ENCODE measurements at regions not wholly inside any gene's neighbourhood (a gene's known extent, or its start where the extent isn't known, plus 50 kb on each side); places are given as distances from the start of the nearest gene placed in this dataset.
A peak's percentile ranks its signal among the peaks of the same experiment; 100 is the strongest.

DNA sequence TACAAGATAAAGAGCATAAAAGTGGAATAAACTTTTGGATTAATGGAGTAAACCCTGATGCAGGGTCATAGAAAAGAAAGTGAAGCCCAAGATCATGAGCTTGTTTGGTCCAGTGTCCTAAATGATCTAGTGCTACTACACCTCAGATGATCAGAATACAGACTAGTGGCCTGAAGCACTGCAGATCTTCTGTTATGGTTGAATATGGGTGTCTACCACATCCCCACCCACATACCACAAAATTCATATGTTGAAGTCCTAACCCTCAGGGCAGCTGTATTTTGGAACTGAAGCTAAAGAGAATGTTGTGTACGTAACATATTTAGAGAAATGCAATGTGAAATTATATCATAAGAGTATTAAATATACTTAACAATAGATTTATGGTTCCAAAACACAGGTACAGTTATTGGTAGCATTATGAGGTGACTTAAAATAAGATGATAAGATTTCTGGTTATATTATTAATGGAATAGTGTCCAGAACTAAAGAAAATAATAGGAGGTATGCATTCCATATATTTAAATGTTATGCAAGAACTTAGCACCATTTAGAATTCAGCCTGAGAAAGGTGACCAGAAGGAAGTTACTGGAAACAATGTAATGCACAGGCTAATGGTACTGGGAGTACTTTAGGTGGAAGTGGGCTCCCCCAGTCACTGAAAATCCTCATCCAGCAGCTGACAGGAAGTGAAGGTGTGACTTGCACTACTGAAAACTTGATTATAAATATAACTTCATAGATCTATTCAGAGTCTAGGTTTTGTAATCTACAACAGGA is 1155.1 kb downstream of the TAF11L14 start:
- no peaks in the 10 kb centered on the region for H4K20me1 ChIP-seq (ENCODE audit: control insufficient read depth, extremely low read depth, insufficient read depth, low read length)
- H3K36me3 ChIP-seq (ENCODE audit: control insufficient read depth, insufficient read depth, low read length), result no peaks in the 10 kb centered on the region
- H3K4me3 ChIP-seq (replicated peaks in 1 of 4; ENCODE audit: control extremely low read depth in 1 of 4, insufficient read depth in 1 of 4, low read depth in 3 of 4, low read length in 4 of 4), result no peak overlapping the region
- H3K27ac ChIP-seq (ENCODE audit: insufficient read depth, low read length), result no peak overlapping the region
- H3K27me3 ChIP-seq (ENCODE audit: control insufficient read depth, insufficient read depth, low read length), result no peaks in the 10 kb centered on the region
- no peaks in the 10 kb centered on the region for H3K9me3 ChIP-seq (ENCODE audit: control insufficient read depth, insufficient read depth, low read depth, low read length)
- no peak overlapping the region for H3K9ac ChIP-seq (ENCODE audit: insufficient read depth, low read length)
- no peak for DNase-seq (ENCODE audit: low read depth in 2 of 2)
- no peak for TF ChIP-seq EZH2 (IDR thresholded peaks at IDR 0.05; ENCODE audit: low read length, missing control alignments)
- TF ChIP-seq, protein P1, sequence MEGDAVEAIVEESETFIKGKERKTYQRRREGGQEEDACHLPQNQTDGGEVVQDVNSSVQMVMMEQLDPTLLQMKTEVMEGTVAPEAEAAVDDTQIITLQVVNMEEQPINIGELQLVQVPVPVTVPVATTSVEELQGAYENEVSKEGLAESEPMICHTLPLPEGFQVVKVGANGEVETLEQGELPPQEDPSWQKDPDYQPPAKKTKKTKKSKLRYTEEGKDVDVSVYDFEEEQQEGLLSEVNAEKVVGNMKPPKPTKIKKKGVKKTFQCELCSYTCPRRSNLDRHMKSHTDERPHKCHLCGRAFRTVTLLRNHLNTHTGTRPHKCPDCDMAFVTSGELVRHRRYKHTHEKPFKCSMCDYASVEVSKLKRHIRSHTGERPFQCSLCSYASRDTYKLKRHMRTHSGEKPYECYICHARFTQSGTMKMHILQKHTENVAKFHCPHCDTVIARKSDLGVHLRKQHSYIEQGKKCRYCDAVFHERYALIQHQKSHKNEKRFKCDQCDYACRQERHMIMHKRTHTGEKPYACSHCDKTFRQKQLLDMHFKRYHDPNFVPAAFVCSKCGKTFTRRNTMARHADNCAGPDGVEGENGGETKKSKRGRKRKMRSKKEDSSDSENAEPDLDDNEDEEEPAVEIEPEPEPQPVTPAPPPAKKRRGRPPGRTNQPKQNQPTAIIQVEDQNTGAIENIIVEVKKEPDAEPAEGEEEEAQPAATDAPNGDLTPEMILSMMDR (conservative IDR thresholded peaks at IDR 0.05 in 1 of 2, IDR thresholded peaks at IDR 0.05 in 1 of 2; ENCODE audit: low read depth in 1 of 2, low read length in 2 of 2), result no peak
- no peaks in the 10 kb centered on the region for H3K4me1 ChIP-seq (ENCODE audit: control insufficient read depth, extremely low read depth, insufficient read depth, low read length)
- H3K79me2 ChIP-seq (ENCODE audit: control insufficient read depth, insufficient read depth, low read length), result no peaks in the 10 kb centered on the region
- no peak overlapping the region for H3K4me2 ChIP-seq (ENCODE audit: extremely low read depth, insufficient read depth, low read length)
- no peak overlapping the region for H2AFZ ChIP-seq (ENCODE audit: low read length)

DNA sequence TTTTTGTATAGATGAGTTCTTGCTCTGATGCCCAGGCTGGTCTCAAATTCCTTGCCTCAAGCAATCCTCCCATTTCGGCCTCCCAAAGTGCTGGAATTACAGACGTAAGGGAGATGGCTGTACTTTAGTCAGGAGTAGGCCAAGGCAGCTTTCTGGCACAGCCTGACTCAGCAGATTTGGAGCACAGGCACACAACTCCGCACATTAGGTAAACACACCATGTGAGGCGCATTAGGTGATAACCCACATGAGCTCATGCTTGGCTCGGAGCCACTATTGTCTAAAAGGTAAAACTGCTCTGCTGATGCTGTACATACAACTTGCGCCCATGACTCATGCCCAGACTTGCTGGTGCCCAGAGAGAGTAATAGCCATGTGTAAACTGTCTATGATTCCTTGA is 1157.9 kb downstream of the TAF11L14 start:
- Histone ChIP-seq H3K27me3 (ENCODE audit: control insufficient read depth, insufficient read depth, low read length) (no peaks in the 10 kb centered on the region), H4K20me1 (ENCODE audit: control insufficient read depth, extremely low read depth, insufficient read depth, low read length) (no peaks in the 10 kb centered on the region), H3K4me1 (ENCODE audit: control insufficient read depth, extremely low read depth, insufficient read depth, low read length) (no peaks in the 10 kb centered on the region), H3K9ac (ENCODE audit: insufficient read depth, low read length) (no peak overlapping the region), H3K79me2 (ENCODE audit: control insufficient read depth, insufficient read depth, low read length) (no peaks in the 10 kb centered on the region), H3K9me3 (ENCODE audit: control insufficient read depth, insufficient read depth, low read depth, low read length) (no peaks in the 10 kb centered on the region), H3K4me2 (ENCODE audit: extremely low read depth, insufficient read depth, low read length) (no peak overlapping the region), H3K4me3 (replicated peaks in 1 of 4; ENCODE audit: control extremely low read depth in 1 of 4, insufficient read depth in 1 of 4, low read depth in 3 of 4, low read length in 4 of 4) (no peak overlapping the region), H3K36me3 (ENCODE audit: control insufficient read depth, insufficient read depth, low read length) (no peaks in the 10 kb centered on the region), H2AFZ (ENCODE audit: low read length) (no peak overlapping the region), H3K27ac (ENCODE audit: insufficient read depth, low read length) (no peak overlapping the region)
- TF ChIP-seq, protein P1 (conservative IDR thresholded peaks at IDR 0.05 in 1 of 2, IDR thresholded peaks at IDR 0.05 in 1 of 2; ENCODE audit: low read depth in 1 of 2, low read length in 2 of 2), result no peak
- TF ChIP-seq EZH2 (IDR thresholded peaks at IDR 0.05; ENCODE audit: low read length, missing control alignments), result no peak
- peak in 1 of 2 donors; percentile 21 for DNase-seq (ENCODE audit: low read depth in 2 of 2)

DNA sequence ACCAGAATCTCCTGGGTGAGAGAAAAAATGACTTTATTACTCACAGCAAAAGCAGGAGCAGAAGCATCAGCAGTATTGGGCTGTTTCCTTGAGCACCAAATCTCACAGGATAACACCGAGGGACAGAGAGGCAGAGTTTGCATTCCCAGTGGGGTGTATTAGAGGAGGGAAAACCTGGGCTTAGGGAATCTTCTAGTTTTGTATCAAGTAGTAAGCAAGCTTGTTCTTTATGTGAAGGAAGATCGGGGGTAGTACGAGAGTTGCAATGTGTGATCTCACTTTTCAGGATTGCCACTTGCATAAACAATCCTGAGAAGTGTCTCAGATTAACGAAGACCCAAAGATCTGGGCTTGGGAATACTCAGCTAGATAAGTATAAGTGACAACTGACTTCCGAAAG is 1163.0 kb downstream of the TAF11L14 start:
- H3K36me3 ChIP-seq (ENCODE audit: control insufficient read depth, insufficient read depth, low read length), result no peaks in the 10 kb centered on the region
- no peaks in the 10 kb centered on the region for H3K79me2 ChIP-seq (ENCODE audit: control insufficient read depth, insufficient read depth, low read length)
- no peak for TF ChIP-seq EZH2 (IDR thresholded peaks at IDR 0.05; ENCODE audit: low read length, missing control alignments)
- TF ChIP-seq, protein P1 (conservative IDR thresholded peaks at IDR 0.05 in 1 of 2, IDR thresholded peaks at IDR 0.05 in 1 of 2; ENCODE audit: low read depth in 1 of 2, low read length in 2 of 2), result no peak
- H3K27ac ChIP-seq (ENCODE audit: insufficient read depth, low read length), result no peak overlapping the region
- DNase-seq (ENCODE audit: low read depth in 2 of 2), result peak in 1 of 2 donors; percentile 6
- no peak overlapping the region for H2AFZ ChIP-seq (ENCODE audit: low read length)
- no peaks in the 10 kb centered on the region for H3K9me3 ChIP-seq (ENCODE audit: control insufficient read depth, insufficient read depth, low read depth, low read length)
- H3K9ac ChIP-seq (ENCODE audit: insufficient read depth, low read length), result no peak overlapping the region
- no peak overlapping the region for H3K4me3 ChIP-seq (replicated peaks in 1 of 4; ENCODE audit: control extremely low read depth in 1 of 4, insufficient read depth in 1 of 4, low read depth in 3 of 4, low read length in 4 of 4)
- no peaks in the 10 kb centered on the region for H3K4me1 ChIP-seq (ENCODE audit: control insufficient read depth, extremely low read depth, insufficient read depth, low read length)
- H3K27me3 ChIP-seq (ENCODE audit: control insufficient read depth, insufficient read depth, low read length), result no peaks in the 10 kb centered on the region
- no peak overlapping the region for H3K4me2 ChIP-seq (ENCODE audit: extremely low read depth, insufficient read depth, low read length)
- no peaks in the 10 kb centered on the region for H4K20me1 ChIP-seq (ENCODE audit: control insufficient read depth, extremely low read depth, insufficient read depth, low read length)
